Keratinocyte (primary cell): ENCODE measurements at regions not wholly inside any gene's neighbourhood (a gene's known extent, or its start where the extent isn't known, plus 50 kb on each side); places are given as distances from the start of the nearest gene placed in this dataset.

ENCODE experiments used
- DNase-seq: peaks from one replicate; pipeline ENCODE4 v3.0.0-alpha.2; 2011; ENCODE audit warnings: low read depth, missing footprints, low spot score
- FAIRE-seq: peaks from 2 replicates; lab custom pipeline; 2011; peaks lifted over from hg19 to GRCh38; lab: Jason Lieb, UNC
- H2AFZ ChIP-seq: 2 replicates; pipeline ENCODE4 v1.6.0; 2012; ENCODE audit warnings: low read length, control low read depth, inconsistent platforms; ENCODE audit not compliant: control insufficient read depth
- H3K27ac ChIP-seq: 2 replicates; pipeline ENCODE4 v1.5.1; 2011; ENCODE audit warnings: low read length; ENCODE audit not compliant: control insufficient read depth, insufficient read depth
- H3K27me3 ChIP-seq: 3 replicates; pipeline ENCODE4 v1.6.0; 2011; ENCODE audit warnings: low read length; ENCODE audit not compliant: control insufficient read depth, insufficient read depth; ENCODE audit errors: extremely low read depth
- H3K36me3 ChIP-seq, 2 experiments: 2 replicates in 1 of 2; 3 replicates in 1 of 2; pipeline ENCODE4 v1.5.1; 2011; ENCODE audit warnings: low read length in 2 of 2, mild to moderate bottlenecking in 1 of 2; ENCODE audit not compliant: control insufficient read depth in 2 of 2, insufficient read depth in 2 of 2; ENCODE audit errors: extremely low read depth in 1 of 2
- H3K4me1 ChIP-seq: 3 replicates; pipeline ENCODE4 v1.5.1; 2011; ENCODE audit warnings: low read length; ENCODE audit not compliant: control insufficient read depth, insufficient read depth; ENCODE audit errors: extremely low read depth
- H3K4me2 ChIP-seq: 3 replicates; pipeline ENCODE4 v1.6.0; 2011; ENCODE audit warnings: low read depth, low read length; ENCODE audit not compliant: control insufficient read depth, insufficient read depth; ENCODE audit errors: extremely low read depth
- H3K4me3 ChIP-seq, 3 experiments: fragments of 200-600 bp in 1 of 3; sonication (generic) in 1 of 3; 2 replicates in 2 of 3; 3 replicates in 1 of 3; pipeline ENCODE4 v1.5.1; 2011 to 2016; ENCODE audit warnings: low read length in 3 of 3, mild to moderate bottlenecking in 3 of 3, control low read depth in 2 of 3, inconsistent platforms in 1 of 3, low read depth in 1 of 3, mixed read lengths in 1 of 3, mixed run types in 1 of 3, moderate library complexity in 1 of 3; ENCODE audit not compliant: control insufficient read depth in 2 of 3, insufficient read depth in 2 of 3; ENCODE audit errors: extremely low read depth in 1 of 3
- H3K79me2 ChIP-seq: 2 replicates; pipeline ENCODE4 v1.6.0; 2012; ENCODE audit warnings: low read length; ENCODE audit not compliant: control insufficient read depth, insufficient read depth
- H3K9ac ChIP-seq: 3 replicates; pipeline ENCODE4 v1.6.0; 2011; ENCODE audit warnings: low read length; ENCODE audit not compliant: control insufficient read depth, insufficient read depth; ENCODE audit errors: extremely low read depth
- H3K9me1 ChIP-seq: 3 replicates; pipeline ENCODE4 v1.6.0; 2011; ENCODE audit warnings: low read length; ENCODE audit not compliant: control insufficient read depth, insufficient read depth; ENCODE audit errors: extremely low read depth
- H3K9me3 ChIP-seq: 2 replicates; pipeline ENCODE4 v1.5.1; 2012; ENCODE audit warnings: low read depth, low read length; ENCODE audit not compliant: control insufficient read depth
- H4K20me1 ChIP-seq: 3 replicates; pipeline ENCODE4 v1.6.0; 2011; ENCODE audit warnings: low read length; ENCODE audit not compliant: control insufficient read depth, insufficient read depth; ENCODE audit errors: extremely low read depth
- CTCF ChIP-seq, 3 experiments: IDR thresholded peaks in 1 of 3; conservative IDR thresholded peaks in 1 of 3; optimal IDR thresholded peaks in 1 of 3; 2 replicates in 2 of 3; 3 replicates in 1 of 3; pipeline versions ENCODE3 to v1.5.1; 2011; ENCODE audit warnings: low read length in 3 of 3, mild to moderate bottlenecking in 3 of 3, moderate library complexity in 2 of 3, control low read depth in 1 of 3, inconsistent platforms in 1 of 3; ENCODE audit not compliant: insufficient read depth in 2 of 3; ENCODE audit errors: extremely low read depth in 1 of 3
- EZH2 ChIP-seq: IDR thresholded peaks from one replicate; pipeline ENCODE4 v1.6.1; 2012; ENCODE audit warnings: inconsistent platforms, mild to moderate bottlenecking, low read length, moderate library complexity
- dilution Hi-C: fragments of 300-500 bp; cut with MboI; formaldehyde crosslinking; loops from one replicate; pipeline ENCODE4 v1.7.0; 2020; ENCODE audit warnings: low sequenced_read_pairs; ENCODE audit not compliant: extremely low pct_ligation_motif_present

- DNase-seq, result no peak
- Histone ChIP-seq H3K36me3 (no peaks in the 10 kb centered on the region), H3K9me3 (no peaks in the 10 kb centered on the region), H3K4me1 (peaks cover 2% of the 10 kb centered on the region), H3K9ac (no peak overlapping the region), H3K4me3 (no peak overlapping the region), H3K79me2 (no peaks in the 10 kb centered on the region), H3K27me3 (no peaks in the 10 kb centered on the region), H3K9me1 (no peaks in the 10 kb centered on the region), H3K4me2 (no peak overlapping the region), H2AFZ (no peak overlapping the region), H4K20me1 (no peaks in the 10 kb centered on the region), H3K27ac (no peak overlapping the region)
- no peak for TF ChIP-seq EZH2
- no peak for TF ChIP-seq CTCF (optimal IDR thresholded peaks at IDR 0.05 in 1 of 3, IDR thresholded peaks at IDR 0.05 in 1 of 3, conservative IDR thresholded peaks at IDR 0.05 in 1 of 3; ENCODE audit: extremely low read depth in 1 of 3, insufficient read depth in 2 of 3, low read length in 3 of 3)
- FAIRE-seq, result no peak
- dilution Hi-C loops, result no loop called here
Observed at GRCh38 chr15:93524432-93524831, 435.4 kb upstream of the RGMA start.

- peaks cover 2% of the 10 kb centered on the region for H3K4me1 ChIP-seq
- no peaks in the 10 kb centered on the region for H3K79me2 ChIP-seq
- H3K9me1 ChIP-seq, result no peaks in the 10 kb centered on the region
- dilution Hi-C loops, result no loop called here
- FAIRE-seq (no peak), DNase-seq (no peak)
- no peak overlapping the region for H3K4me3 ChIP-seq
- no peaks in the 10 kb centered on the region for H4K20me1 ChIP-seq
- TF ChIP-seq EZH2 (no peak), CTCF (optimal IDR thresholded peaks at IDR 0.05 in 1 of 3, IDR thresholded peaks at IDR 0.05 in 1 of 3, conservative IDR thresholded peaks at IDR 0.05 in 1 of 3; ENCODE audit: extremely low read depth in 1 of 3, insufficient read depth in 2 of 3, low read length in 3 of 3) (no peak)
- H3K27ac ChIP-seq, result no peak overlapping the region
- H3K9me3 ChIP-seq, result no peaks in the 10 kb centered on the region
- no peaks in the 10 kb centered on the region for H3K27me3 ChIP-seq
- no peak overlapping the region for H3K9ac ChIP-seq
- no peak overlapping the region for H2AFZ ChIP-seq
- H3K4me2 ChIP-seq, result no peak overlapping the region
- H3K36me3 ChIP-seq, result no peaks in the 10 kb centered on the region
Observed at GRCh38 chr15:93523481-93523880, 434.5 kb upstream of the RGMA start.
